Uterus (tissue), 2 donors: ENCODE measurements at regions not wholly inside any gene's neighbourhood (a gene's known extent, or its start where the extent isn't known, plus 50 kb on each side); places are given as distances from the start of the nearest gene placed in this dataset.

Source experiments
- CTCF ChIP-seq, 4 experiments: fragments of 200-600 bp in 2 of 4; fragments of 450-650 bp in 2 of 4; sonication (generic) in 2 of 4; IDR thresholded peaks; one replicate each; pipeline ENCODE4 v1.5.1; 2016 to 2019; ENCODE audit warnings: antibody characterized with exemption in 4 of 4, mild to moderate bottlenecking in 2 of 4, moderate library complexity in 1 of 4
- POLR2A ChIP-seq, 2 donors: fragments of 450-650 bp; IDR thresholded peaks; one replicate each; pipeline ENCODE4 v1.6.1; 2016; ENCODE audit warnings: antibody characterized with exemption in 2 of 2, mild to moderate bottlenecking in 1 of 2, moderate library complexity in 1 of 2

- TF ChIP-seq CTCF (IDR thresholded peaks at IDR 0.05) (no peak), POLR2A (IDR thresholded peaks at IDR 0.05) (no peak)
Observed at GRCh38 chr9:11142965-11143738, 530.4 kb upstream of the PTPRD start.
